Esophagus squamous epithelium (tissue), 5 donors: ENCODE measurements at regions not wholly inside any gene's neighbourhood (a gene's known extent, or its start where the extent isn't known, plus 50 kb on each side); places are given as distances from the start of the nearest gene placed in this dataset.
A peak's percentile ranks its signal among the peaks of the same experiment; 100 is the strongest.

Experiments
- DNase-seq: peaks from one replicate; lab custom pipeline; 2025; lab: John Stamatoyannopoulos, UW
- H3K27ac ChIP-seq, 4 donors: fragments of 200-600 bp; sonication (generic); one replicate each; pipeline ENCODE4 v1.5.1; 2016 to 2019; ENCODE audit warnings: mild to moderate bottlenecking in 1 of 4
- H3K27me3 ChIP-seq, 4 donors: fragments of 200-600 bp; sonication (generic); 1 replicate in 3 of 4; 2 replicates in 1 of 4; pipeline versions ENCODE4 v1.5.1 to v1.6.0; 2017 to 2021; ENCODE audit warnings: antibody characterized with exemption in 1 of 4
- H3K36me3 ChIP-seq, 3 donors: fragments of 200-600 bp; sonication (generic); one replicate each; pipeline ENCODE4 v1.5.1; 2016 to 2019
- H3K4me1 ChIP-seq, 3 donors: fragments of 200-600 bp; sonication (generic); one replicate each; pipeline ENCODE4 v1.5.1; 2017 to 2019
- H3K4me3 ChIP-seq, 4 donors: fragments of 200-600 bp; sonication (generic); 1 replicate in 3 of 4; 2 replicates in 1 of 4; pipeline ENCODE4 v1.5.1; 2016 to 2019; ENCODE audit warnings: mild to moderate bottlenecking in 2 of 4, moderate library complexity in 1 of 4
- H3K9me3 ChIP-seq, 3 donors: fragments of 200-600 bp; sonication (generic); one replicate each; pipeline ENCODE4 v1.5.1; 2016 to 2019
- CTCF ChIP-seq, 6 experiments: fragments of 450-650 bp in 4 of 6; fragments of 200-600 bp in 2 of 6; sonication (generic) in 2 of 6; IDR thresholded peaks; one replicate each; pipeline ENCODE4 v1.5.1; 2016 to 2019; ENCODE audit warnings: antibody characterized with exemption in 6 of 6, mild to moderate bottlenecking in 4 of 6, moderate library complexity in 4 of 6
- POLR2A ChIP-seq, 4 donors: fragments of 450-650 bp; IDR thresholded peaks; one replicate each; pipeline ENCODE4 v1.6.1; 2017; ENCODE audit warnings: antibody characterized with exemption in 4 of 4, mild to moderate bottlenecking in 4 of 4, moderate library complexity in 3 of 4
- WGBS, 2 donors: methylation state at CpG; one replicate each; pipeline ENCODE4 v1.1.5; 2018; 5-methylcytosine and 5-hydroxymethylcytosine counted together
- intact Hi-C: fragments of 100-400 bp; cut with DNase I; formaldehyde crosslinking; loops from one replicate; pipeline ENCODE4 v1.15.0; 2022
- donor health status: DM: yes; HTN: yes; CAD: no.

GRCh38 chr14:99062772-99063418 is 209.1 kb downstream of the BCL11B start:
- Histone ChIP-seq H3K9me3 (no peaks in the 10 kb centered on the region), H3K27ac (no peak overlapping the region), H3K27me3 (no peaks in the 10 kb centered on the region), H3K4me3 (no peak overlapping the region), H3K4me1 (peaks cover 3 to 43% (median 9%) of the 10 kb centered on the region in 3 donors), H3K36me3 (no peaks in the 10 kb centered on the region)
- intact Hi-C loops = no loop called here
- WGBS, 2 donors = 81 to 87% methylated on average over 18 of the region's 18 CpGs
- DNase-seq = no peak
- TF ChIP-seq CTCF (IDR thresholded peaks at IDR 0.05) = no peak
- TF ChIP-seq POLR2A (IDR thresholded peaks at IDR 0.05) = no peak

GRCh38 chr14:99063620-99064225 is 208.3 kb downstream of the BCL11B start:
- no peaks in the 10 kb centered on the region for H3K9me3 ChIP-seq
- H3K27ac ChIP-seq = peak overlapping the region in 2 of 4 donors; percentile 75 to 89
- H3K27me3 ChIP-seq = no peaks in the 10 kb centered on the region
- TF ChIP-seq CTCF (IDR thresholded peaks at IDR 0.05) (no peak), POLR2A (IDR thresholded peaks at IDR 0.05) (no peak)
- intact Hi-C loops = no loop called here
- 71 to 73% methylated on average over 8 to 10 of the region's 10 CpGs for WGBS, 2 donors
- no peak overlapping the region for H3K4me3 ChIP-seq
- no peak for DNase-seq
- peaks cover 3 to 43% (median 9%) of the 10 kb centered on the region in 3 donors for H3K4me1 ChIP-seq
- H3K36me3 ChIP-seq = no peaks in the 10 kb centered on the region

GRCh38 chr14:99064262-99064954 is 207.6 kb downstream of the BCL11B start:
- DNase-seq = no peak
- Histone ChIP-seq H3K4me1 (peaks cover 3 to 43% (median 9%) of the 10 kb centered on the region in 3 donors), H3K27me3 (no peaks in the 10 kb centered on the region), H3K36me3 (no peaks in the 10 kb centered on the region), H3K27ac (peak overlapping the region; percentile 75 to 89 (median 79)), H3K4me3 (peak overlapping the region in 3 of 4 donors; percentile 1 to 14 (median 1)), H3K9me3 (no peaks in the 10 kb centered on the region)
- TF ChIP-seq POLR2A (IDR thresholded peaks at IDR 0.05) = no peak
- WGBS, 2 donors = 16 to 56% methylated on average over 7 of the region's 9 CpGs
- intact Hi-C loops = no loop called here

- no peaks in the 10 kb centered on the region for H3K36me3 ChIP-seq
- TF ChIP-seq CTCF (IDR thresholded peaks at IDR 0.05) (peak in 1 of 6 experiments; percentile 21), POLR2A (IDR thresholded peaks at IDR 0.05) (no peak)
- WGBS, 2 donors = 68 to 80% methylated on average over 3 of the region's 3 CpGs
- intact Hi-C loops = no loop called here
- no peak for DNase-seq
- H3K27ac ChIP-seq = peak overlapping the region; percentile 75 to 89 (median 79)
- no peaks in the 10 kb centered on the region for H3K27me3 ChIP-seq
- no peak overlapping the region for H3K4me3 ChIP-seq
- peaks cover 3 to 39% (median 9%) of the 10 kb centered on the region in 3 donors for H3K4me1 ChIP-seq
- peaks cover 0 to under 1% (median 0%) of the 10 kb centered on the region in 3 donors for H3K9me3 ChIP-seq
Observed at GRCh38 chr14:99065551-99065950, 206.4 kb downstream of the BCL11B start.

- peaks cover 0 to 6% (median 0%) of the 10 kb centered on the region in 3 donors for H3K9me3 ChIP-seq
- no peaks in the 10 kb centered on the region for H3K27me3 ChIP-seq
- no peak for DNase-seq
- H3K4me3 ChIP-seq = no peak overlapping the region
- WGBS, 2 donors = 38 to 100% methylated on average over 1 to 3 of the region's 23 CpGs
- H3K36me3 ChIP-seq = no peaks in the 10 kb centered on the region
- peak in 3 of 6 experiments; percentile 9 to 41 (median 22) for TF ChIP-seq CTCF (IDR thresholded peaks at IDR 0.05)
- no peak for TF ChIP-seq POLR2A (IDR thresholded peaks at IDR 0.05)
- peak overlapping the region; percentile 53 to 89 (median 60) for H3K27ac ChIP-seq
- intact Hi-C loops = no loop called here
- peaks cover 3 to 38% (median 9%) of the 10 kb centered on the region in 3 donors for H3K4me1 ChIP-seq
Observed at GRCh38 chr14:99066378-99066777, 205.6 kb downstream of the BCL11B start.
